ENCODE measurements at regions not wholly inside any gene's neighbourhood (a gene's known extent, or its start where the extent isn't known, plus 50 kb on each side); places are given as distances from the start of the nearest gene placed in this dataset.

DNA sequence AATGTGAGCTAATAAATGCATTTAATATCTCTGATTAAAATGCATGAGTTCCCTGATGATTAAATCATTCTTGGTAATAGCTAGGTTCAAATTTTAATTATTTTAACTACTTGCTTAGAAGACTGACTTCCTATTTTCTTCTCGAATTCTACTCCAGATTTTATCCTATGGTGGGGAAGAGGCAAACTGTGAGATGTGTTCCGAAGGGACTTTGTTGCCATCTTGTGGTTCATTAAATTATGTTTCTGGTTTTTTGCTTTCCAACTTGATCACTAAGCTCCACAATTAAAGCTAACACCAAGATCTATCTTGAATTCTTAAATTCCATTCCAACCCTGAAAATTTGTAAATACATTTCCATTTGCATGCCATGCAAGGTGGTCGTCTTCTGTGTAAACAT is 538.4 kb upstream of the PCDH20 start:
- Histone ChIP-seq H3K4me3 (ENCODE audit: low read depth, low read length) (no peak overlapping the region), H3K27me3 (no peaks in the 10 kb centered on the region), H3K36me3 (no peaks in the 10 kb centered on the region), H3K4me1 (no peaks in the 10 kb centered on the region), H3K9me3 (no peaks in the 10 kb centered on the region)
- TF ChIP-seq, protein P1, sequence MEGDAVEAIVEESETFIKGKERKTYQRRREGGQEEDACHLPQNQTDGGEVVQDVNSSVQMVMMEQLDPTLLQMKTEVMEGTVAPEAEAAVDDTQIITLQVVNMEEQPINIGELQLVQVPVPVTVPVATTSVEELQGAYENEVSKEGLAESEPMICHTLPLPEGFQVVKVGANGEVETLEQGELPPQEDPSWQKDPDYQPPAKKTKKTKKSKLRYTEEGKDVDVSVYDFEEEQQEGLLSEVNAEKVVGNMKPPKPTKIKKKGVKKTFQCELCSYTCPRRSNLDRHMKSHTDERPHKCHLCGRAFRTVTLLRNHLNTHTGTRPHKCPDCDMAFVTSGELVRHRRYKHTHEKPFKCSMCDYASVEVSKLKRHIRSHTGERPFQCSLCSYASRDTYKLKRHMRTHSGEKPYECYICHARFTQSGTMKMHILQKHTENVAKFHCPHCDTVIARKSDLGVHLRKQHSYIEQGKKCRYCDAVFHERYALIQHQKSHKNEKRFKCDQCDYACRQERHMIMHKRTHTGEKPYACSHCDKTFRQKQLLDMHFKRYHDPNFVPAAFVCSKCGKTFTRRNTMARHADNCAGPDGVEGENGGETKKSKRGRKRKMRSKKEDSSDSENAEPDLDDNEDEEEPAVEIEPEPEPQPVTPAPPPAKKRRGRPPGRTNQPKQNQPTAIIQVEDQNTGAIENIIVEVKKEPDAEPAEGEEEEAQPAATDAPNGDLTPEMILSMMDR (IDR thresholded peaks at IDR 0.05; ENCODE audit: low read depth, low read length): peak; percentile 63
- no peak for DNase-seq

DNA sequence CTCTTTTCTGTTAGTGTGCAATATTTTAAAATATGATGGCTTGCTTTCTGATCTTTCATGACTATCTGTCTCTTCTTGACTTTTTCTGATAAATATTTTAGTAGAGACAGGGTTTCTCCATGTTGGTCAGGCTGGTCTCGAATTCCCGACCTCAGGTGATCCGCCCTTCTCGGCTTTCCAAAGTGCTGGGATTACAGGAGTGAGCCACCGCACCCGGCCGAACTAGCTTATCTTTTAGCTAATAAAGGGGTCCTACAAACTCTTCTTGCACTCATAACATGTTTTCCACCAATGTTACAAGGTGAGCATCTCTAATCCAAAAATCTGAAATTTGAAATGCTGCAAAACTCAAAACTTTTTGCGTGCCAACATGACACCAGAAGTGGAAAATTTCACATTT is 535.2 kb upstream of the PCDH20 start:
- Histone ChIP-seq H3K36me3 (no peaks in the 10 kb centered on the region), H3K9me3 (no peaks in the 10 kb centered on the region), H3K27me3 (no peaks in the 10 kb centered on the region), H3K4me3 (ENCODE audit: low read depth, low read length) (no peak overlapping the region), H3K4me1 (no peaks in the 10 kb centered on the region)
- no peak for DNase-seq
- TF ChIP-seq, protein P1 (IDR thresholded peaks at IDR 0.05; ENCODE audit: low read depth, low read length): no peak

DNA sequence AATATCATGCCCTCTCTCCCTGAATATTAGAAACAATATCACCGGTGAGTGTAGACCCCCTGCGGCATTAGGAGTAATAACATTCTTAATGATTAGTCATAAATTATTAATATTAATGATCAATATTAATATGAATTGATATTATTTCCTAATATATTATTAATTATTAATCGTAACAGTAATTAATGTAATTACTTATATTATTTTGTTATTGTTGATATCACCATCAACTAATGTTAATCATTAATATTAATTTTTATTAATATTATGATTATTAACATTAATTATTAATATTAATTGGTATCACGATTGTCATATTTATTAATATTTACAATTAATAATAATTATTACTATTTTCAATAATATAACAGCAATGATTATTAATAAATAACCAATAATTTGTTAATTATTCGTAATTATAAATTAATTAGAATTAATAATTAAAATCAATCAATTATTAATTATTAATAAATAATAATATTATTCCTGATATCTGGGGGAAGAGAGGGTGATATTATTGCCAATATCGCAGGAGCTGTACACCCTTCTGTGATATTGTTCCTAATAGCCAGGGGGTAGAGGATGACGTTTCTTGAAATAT is 528.8 kb upstream of the PCDH20 start:
- DNase-seq: no peak
- no peaks in the 10 kb centered on the region for H3K4me1 ChIP-seq
- H3K4me3 ChIP-seq (ENCODE audit: low read depth, low read length): no peak overlapping the region
- H3K27me3 ChIP-seq: no peaks in the 10 kb centered on the region
- TF ChIP-seq, protein P1 (IDR thresholded peaks at IDR 0.05; ENCODE audit: low read depth, low read length): no peak
- H3K9me3 ChIP-seq: no peaks in the 10 kb centered on the region
- no peaks in the 10 kb centered on the region for H3K36me3 ChIP-seq

DNA sequence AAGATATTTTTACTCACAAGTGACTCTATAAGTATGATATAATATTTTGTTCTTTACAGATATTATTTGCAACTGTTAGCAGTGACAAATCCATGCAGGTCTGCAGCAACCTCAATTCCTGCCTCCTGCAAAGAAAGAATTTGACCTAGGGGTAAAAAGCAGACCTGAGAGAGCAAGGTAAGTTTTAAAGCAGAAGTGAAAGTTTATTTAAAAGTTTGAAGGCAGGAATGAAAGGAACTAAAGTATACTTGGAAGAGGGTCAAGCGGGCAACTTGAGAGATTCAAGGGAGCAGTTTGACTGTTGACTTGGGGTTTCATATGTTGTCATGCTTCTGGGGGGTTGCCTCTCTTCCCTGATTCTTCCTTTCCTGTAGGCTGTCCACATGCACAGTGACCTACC is 520.1 kb upstream of the PCDH20 start:
- TF ChIP-seq, protein P1 (IDR thresholded peaks at IDR 0.05; ENCODE audit: low read depth, low read length): no peak
- no peaks in the 10 kb centered on the region for H3K9me3 ChIP-seq
- H3K27me3 ChIP-seq: no peaks in the 10 kb centered on the region
- no peaks in the 10 kb centered on the region for H3K4me1 ChIP-seq
- H3K4me3 ChIP-seq (ENCODE audit: low read depth, low read length): no peak overlapping the region
- DNase-seq: no peak
- no peaks in the 10 kb centered on the region for H3K36me3 ChIP-seq

DNA sequence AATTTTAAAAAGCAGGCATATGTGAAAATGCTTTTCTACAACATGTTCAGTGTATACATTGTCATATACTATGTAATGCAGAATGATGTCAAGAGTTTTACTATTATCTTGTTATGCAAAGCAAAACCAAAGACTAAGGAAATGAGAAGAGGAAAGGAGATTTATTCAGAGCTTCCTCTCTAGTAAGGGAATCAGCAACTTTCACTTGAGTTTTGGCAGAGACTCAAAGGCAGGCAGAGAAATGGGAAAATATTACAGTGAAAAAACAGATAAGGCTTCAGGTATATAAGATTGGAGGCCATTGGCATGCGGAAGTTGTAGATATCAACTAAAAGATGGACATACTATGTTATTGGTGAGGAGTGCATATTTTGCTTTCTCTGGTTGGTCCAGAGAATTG is 512.0 kb upstream of the PCDH20 start:
- DNase-seq: no peak
- TF ChIP-seq, protein P1 (IDR thresholded peaks at IDR 0.05; ENCODE audit: low read depth, low read length): no peak
- no peaks in the 10 kb centered on the region for H3K36me3 ChIP-seq
- no peaks in the 10 kb centered on the region for H3K9me3 ChIP-seq
- no peak overlapping the region for H3K4me3 ChIP-seq (ENCODE audit: low read depth, low read length)
- H3K27me3 ChIP-seq: no peaks in the 10 kb centered on the region
- no peaks in the 10 kb centered on the region for H3K4me1 ChIP-seq

DNA sequence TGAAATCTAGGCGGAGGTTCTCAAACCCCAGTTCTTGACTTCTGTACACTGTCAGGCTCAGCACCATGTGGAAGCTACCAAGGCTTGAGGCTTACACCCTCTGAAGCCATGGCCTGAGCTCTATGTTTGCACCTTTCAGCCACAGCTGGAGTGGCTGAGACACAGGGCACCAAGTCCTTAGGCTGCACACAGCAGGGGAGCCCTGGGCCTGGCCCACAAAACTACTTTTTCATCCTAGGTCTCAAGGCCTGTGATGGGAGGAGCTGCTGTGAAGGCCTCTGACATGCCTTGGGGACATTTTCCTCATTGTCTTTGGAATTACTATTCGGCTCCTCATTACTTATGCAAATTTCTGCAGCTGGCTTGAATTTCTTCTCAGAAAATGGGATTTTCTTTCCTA is 503.2 kb upstream of the PCDH20 start:
- no peaks in the 10 kb centered on the region for H3K36me3 ChIP-seq
- H3K9me3 ChIP-seq: no peaks in the 10 kb centered on the region
- no peaks in the 10 kb centered on the region for H3K27me3 ChIP-seq
- H3K4me1 ChIP-seq: no peaks in the 10 kb centered on the region
- TF ChIP-seq, protein P1 (IDR thresholded peaks at IDR 0.05; ENCODE audit: low read depth, low read length): no peak
- H3K4me3 ChIP-seq (ENCODE audit: low read depth, low read length): no peak overlapping the region
- no peak for DNase-seq

Data from BE2C (cell line).